Ishikawa (cell line): ENCODE measurements at regions not wholly inside any gene's neighbourhood (a gene's known extent, or its start where the extent isn't known, plus 50 kb on each side); places are given as distances from the start of the nearest gene placed in this dataset.

Experiments
- CEBPB ChIP-seq: IDR thresholded peaks from 2 replicates; pipeline ENCODE4 v1.6.1; 2012
- CREB1 ChIP-seq: IDR thresholded peaks from 2 replicates; pipeline ENCODE4 v1.6.1; 2012; ENCODE audit warnings: low read depth
- EGR1 ChIP-seq: IDR thresholded peaks from 2 replicates; pipeline ENCODE4 v1.6.1; 2012
- EP300 ChIP-seq: IDR thresholded peaks from 2 replicates; pipeline ENCODE4 v1.6.1; 2012; ENCODE audit warnings: borderline replicate concordance
- FOXM1 ChIP-seq: IDR thresholded peaks from 2 replicates; pipeline ENCODE4 v1.6.1; 2012; ENCODE audit warnings: low read depth, borderline replicate concordance
- NFIC ChIP-seq: IDR thresholded peaks from 2 replicates; pipeline ENCODE4 v1.6.1; 2012
- RAD21 ChIP-seq: IDR thresholded peaks from 2 replicates; pipeline ENCODE4 v1.6.1; 2012; ENCODE audit warnings: low read depth
- TAF1 ChIP-seq: IDR thresholded peaks from 2 replicates; pipeline ENCODE4 v1.6.1; 2012; ENCODE audit warnings: low read depth, mild to moderate bottlenecking
- TCF12 ChIP-seq: IDR thresholded peaks from 2 replicates; pipeline ENCODE4 v1.6.1; 2012; ENCODE audit warnings: low read depth
- YY1 ChIP-seq: IDR thresholded peaks from 2 replicates; pipeline ENCODE4 v1.6.1; 2012; ENCODE audit warnings: low read depth
- ZBTB7A ChIP-seq: IDR thresholded peaks from 2 replicates; pipeline ENCODE4 v1.6.1; 2012; ENCODE audit warnings: low read depth
- TF ChIP-seq, protein P1 (sequence below): IDR thresholded peaks from 2 replicates; pipeline ENCODE4 v1.6.1; 2012
- TF ChIP-seq, protein P2 (sequence below): IDR thresholded peaks from 2 replicates; pipeline ENCODE4 v1.6.1; 2012; ENCODE audit warnings: low read depth, mild to moderate bottlenecking
- TF ChIP-seq, protein P3 (sequence below): IDR thresholded peaks from 2 replicates; pipeline ENCODE4 v1.6.1; 2012

DNA sequence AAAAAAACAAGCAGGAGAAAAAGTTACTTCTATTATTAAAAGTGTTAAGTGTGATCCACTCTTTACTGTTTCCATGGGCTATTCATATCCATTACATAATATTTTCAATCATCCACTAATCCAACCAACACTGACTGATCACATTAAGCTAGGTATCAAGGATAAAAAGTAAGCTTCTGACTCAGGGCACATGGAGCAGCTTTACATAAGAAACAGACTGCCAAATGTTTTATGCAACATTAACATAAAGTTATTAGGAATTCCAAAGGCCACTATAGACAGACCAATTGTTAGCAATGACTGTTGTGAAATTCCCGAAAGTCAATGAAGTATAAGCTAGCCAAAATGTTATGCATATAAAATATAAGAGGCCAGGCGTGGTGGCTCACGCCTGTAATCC is 277.6 kb downstream of the ZEB2 start:
- TF ChIP-seq CEBPB (no peak), EP300 (no peak), TCF12 (no peak), TAF1 (no peak), FOXM1 (no peak), NFIC (no peak), RAD21 (no peak), EGR1 (no peak), ZBTB7A (no peak), YY1 (no peak), CREB1 (no peak)
- TF ChIP-seq, protein P1, sequence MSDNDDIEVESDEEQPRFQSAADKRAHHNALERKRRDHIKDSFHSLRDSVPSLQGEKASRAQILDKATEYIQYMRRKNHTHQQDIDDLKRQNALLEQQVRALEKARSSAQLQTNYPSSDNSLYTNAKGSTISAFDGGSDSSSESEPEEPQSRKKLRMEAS, result no peak
- TF ChIP-seq, protein P2, sequence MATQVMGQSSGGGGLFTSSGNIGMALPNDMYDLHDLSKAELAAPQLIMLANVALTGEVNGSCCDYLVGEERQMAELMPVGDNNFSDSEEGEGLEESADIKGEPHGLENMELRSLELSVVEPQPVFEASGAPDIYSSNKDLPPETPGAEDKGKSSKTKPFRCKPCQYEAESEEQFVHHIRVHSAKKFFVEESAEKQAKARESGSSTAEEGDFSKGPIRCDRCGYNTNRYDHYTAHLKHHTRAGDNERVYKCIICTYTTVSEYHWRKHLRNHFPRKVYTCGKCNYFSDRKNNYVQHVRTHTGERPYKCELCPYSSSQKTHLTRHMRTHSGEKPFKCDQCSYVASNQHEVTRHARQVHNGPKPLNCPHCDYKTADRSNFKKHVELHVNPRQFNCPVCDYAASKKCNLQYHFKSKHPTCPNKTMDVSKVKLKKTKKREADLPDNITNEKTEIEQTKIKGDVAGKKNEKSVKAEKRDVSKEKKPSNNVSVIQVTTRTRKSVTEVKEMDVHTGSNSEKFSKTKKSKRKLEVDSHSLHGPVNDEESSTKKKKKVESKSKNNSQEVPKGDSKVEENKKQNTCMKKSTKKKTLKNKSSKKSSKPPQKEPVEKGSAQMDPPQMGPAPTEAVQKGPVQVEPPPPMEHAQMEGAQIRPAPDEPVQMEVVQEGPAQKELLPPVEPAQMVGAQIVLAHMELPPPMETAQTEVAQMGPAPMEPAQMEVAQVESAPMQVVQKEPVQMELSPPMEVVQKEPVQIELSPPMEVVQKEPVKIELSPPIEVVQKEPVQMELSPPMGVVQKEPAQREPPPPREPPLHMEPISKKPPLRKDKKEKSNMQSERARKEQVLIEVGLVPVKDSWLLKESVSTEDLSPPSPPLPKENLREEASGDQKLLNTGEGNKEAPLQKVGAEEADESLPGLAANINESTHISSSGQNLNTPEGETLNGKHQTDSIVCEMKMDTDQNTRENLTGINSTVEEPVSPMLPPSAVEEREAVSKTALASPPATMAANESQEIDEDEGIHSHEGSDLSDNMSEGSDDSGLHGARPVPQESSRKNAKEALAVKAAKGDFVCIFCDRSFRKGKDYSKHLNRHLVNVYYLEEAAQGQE, result no peak
- TF ChIP-seq, protein P3, sequence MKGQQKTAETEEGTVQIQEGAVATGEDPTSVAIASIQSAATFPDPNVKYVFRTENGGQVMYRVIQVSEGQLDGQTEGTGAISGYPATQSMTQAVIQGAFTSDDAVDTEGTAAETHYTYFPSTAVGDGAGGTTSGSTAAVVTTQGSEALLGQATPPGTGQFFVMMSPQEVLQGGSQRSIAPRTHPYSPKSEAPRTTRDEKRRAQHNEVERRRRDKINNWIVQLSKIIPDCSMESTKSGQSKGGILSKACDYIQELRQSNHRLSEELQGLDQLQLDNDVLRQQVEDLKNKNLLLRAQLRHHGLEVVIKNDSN, result no peak
